Thymus (tissue), 11 donors: ENCODE measurements at regions not wholly inside any gene's neighbourhood (a gene's known extent, or its start where the extent isn't known, plus 50 kb on each side); places are given as distances from the start of the nearest gene placed in this dataset.
A peak's percentile ranks its signal among the peaks of the same experiment; 100 is the strongest.

Experiments
- DNase-seq, 9 donors: peaks; one replicate each; pipeline ENCODE4 v3.0.0-alpha.2; 2013; ENCODE audit warnings: low spot score in 9 of 9, low read depth in 6 of 9, missing footprints in 1 of 9
- H3K27ac ChIP-seq, 2 donors: one replicate each; pipeline ENCODE4 v1.5.1; 2013; ENCODE audit warnings: control low read depth in 1 of 2, low read depth in 1 of 2, low read length in 1 of 2, mild to moderate bottlenecking in 1 of 2, moderate library complexity in 1 of 2
- H3K27me3 ChIP-seq, 2 donors: one replicate each; pipeline ENCODE4 v1.5.1; 2013; ENCODE audit warnings: low read length in 1 of 2; ENCODE audit not compliant: control insufficient read depth in 2 of 2, insufficient read depth in 1 of 2
- H3K36me3 ChIP-seq, 2 donors: one replicate each; pipeline ENCODE4 v1.5.1; 2013; ENCODE audit warnings: low read length in 1 of 2, mild to moderate bottlenecking in 1 of 2, moderate library complexity in 1 of 2; ENCODE audit not compliant: control insufficient read depth in 2 of 2, insufficient read depth in 2 of 2
- H3K4me1 ChIP-seq, 2 donors: one replicate each; pipeline ENCODE4 v1.5.1; 2013; ENCODE audit warnings: low read length in 2 of 2; ENCODE audit not compliant: control insufficient read depth in 2 of 2, insufficient read depth in 2 of 2
- H3K4me3 ChIP-seq, 2 donors: one replicate each; pipeline ENCODE4 v1.5.1; 2013; ENCODE audit warnings: low read length in 2 of 2, control low read depth in 1 of 2, mild to moderate bottlenecking in 1 of 2
- H3K9me3 ChIP-seq, 2 donors: one replicate each; pipeline ENCODE4 v1.5.1; 2013; ENCODE audit warnings: low read length in 1 of 2, mild to moderate bottlenecking in 1 of 2; ENCODE audit not compliant: control insufficient read depth in 2 of 2, insufficient read depth in 1 of 2
- WGBS: extraction: QIAGEN DNeasy Blood & Tissue Kit; methylation state at CpG from one replicate; pipeline ENCODE4 v1.1.7; 2013; 5-methylcytosine and 5-hydroxymethylcytosine counted together
- donor health status: healthy.

DNA sequence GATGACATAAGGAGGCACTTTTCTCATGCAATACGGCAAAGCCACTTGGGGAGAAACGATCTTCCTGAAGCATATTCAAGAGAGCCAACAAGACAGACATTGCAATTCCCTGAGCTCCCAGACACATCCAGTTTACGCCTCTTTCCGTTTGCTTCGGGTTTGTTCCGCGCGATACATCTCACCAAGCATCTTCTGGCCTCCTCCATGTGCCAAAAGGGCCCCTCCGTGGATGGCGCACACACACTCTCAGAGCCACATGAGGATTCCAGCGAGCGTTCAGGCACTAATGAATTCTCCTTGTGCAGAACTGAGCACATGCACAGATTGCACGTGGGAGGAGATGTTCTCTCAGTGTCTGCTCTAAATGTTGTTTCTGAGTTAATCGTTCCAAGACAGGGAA is 146.7 kb upstream of the SHISA6 start:
- no peaks in the 10 kb centered on the region for H3K27me3 ChIP-seq
- no peak overlapping the region for H3K27ac ChIP-seq
- H3K4me1 ChIP-seq: no peaks in the 10 kb centered on the region
- 97% methylated on average over 14 of the region's 14 CpGs for WGBS
- no peak overlapping the region for H3K4me3 ChIP-seq
- no peaks in the 10 kb centered on the region for H3K36me3 ChIP-seq
- H3K9me3 ChIP-seq: no peaks in the 10 kb centered on the region
- no peak for DNase-seq

DNA sequence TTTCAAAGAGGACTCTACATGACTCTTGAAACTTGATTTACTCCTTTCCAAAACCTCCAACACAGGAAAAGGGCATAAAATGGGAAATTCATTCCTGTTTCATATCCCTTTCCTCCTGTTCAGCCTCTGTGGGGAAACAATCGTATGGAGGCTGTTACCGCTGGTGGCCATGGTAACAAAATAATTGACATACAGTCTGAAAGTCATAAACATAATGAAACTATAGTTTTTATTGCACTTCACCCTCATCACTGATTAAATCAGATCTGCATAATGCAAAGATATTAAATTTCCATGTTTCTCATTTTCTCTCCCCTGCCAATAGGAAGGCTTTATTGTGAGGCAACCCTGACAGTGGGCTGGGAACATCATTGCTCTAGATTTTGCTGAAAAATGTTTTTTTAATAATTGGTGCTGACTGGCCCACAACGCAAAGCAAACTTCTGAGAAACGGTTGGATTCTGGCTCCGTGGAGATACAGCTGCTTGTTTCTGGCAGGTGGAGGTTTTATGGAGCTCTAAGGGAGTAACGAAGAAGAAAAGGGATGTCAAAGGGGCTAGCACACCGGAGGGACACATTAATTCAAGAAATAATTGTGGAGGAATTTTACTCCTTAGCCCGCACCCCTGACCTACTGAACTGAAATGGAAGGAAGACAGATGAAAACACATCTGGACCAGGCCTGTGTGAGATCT is 154.2 kb upstream of the SHISA6 start:
- Histone ChIP-seq H3K4me3 (no peak overlapping the region), H3K4me1 (no peaks in the 10 kb centered on the region), H3K9me3 (no peaks in the 10 kb centered on the region), H3K36me3 (no peaks in the 10 kb centered on the region), H3K27me3 (no peaks in the 10 kb centered on the region), H3K27ac (no peak overlapping the region)
- no peak for DNase-seq
- 88% methylated on average over 8 of the region's 8 CpGs for WGBS

DNA sequence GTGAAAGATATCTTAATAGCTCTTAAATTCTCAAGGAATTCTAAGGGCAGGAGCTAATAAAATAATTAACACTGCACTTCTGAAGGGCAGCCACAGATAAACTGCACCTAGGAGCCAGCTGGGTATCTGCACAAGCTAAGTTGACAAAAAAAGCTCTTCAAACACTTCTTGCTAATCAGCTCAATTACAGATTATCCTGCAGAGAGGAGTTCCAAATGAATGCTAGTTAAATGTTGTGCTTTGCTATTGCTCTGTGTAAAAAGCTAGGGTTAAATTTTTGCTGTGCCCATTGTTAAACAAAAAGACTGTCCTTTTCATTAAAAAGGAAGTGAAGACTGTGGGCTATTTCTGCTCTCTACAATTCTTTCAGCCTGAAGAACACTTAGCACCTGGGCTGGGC is 158.5 kb upstream of the SHISA6 start:
- no peak for DNase-seq
- no peaks in the 10 kb centered on the region for H3K27me3 ChIP-seq
- no peaks in the 10 kb centered on the region for H3K9me3 ChIP-seq
- no peak overlapping the region for H3K4me3 ChIP-seq
- H3K4me1 ChIP-seq: no peaks in the 10 kb centered on the region
- H3K36me3 ChIP-seq: no peaks in the 10 kb centered on the region
- no peak overlapping the region for H3K27ac ChIP-seq

DNA sequence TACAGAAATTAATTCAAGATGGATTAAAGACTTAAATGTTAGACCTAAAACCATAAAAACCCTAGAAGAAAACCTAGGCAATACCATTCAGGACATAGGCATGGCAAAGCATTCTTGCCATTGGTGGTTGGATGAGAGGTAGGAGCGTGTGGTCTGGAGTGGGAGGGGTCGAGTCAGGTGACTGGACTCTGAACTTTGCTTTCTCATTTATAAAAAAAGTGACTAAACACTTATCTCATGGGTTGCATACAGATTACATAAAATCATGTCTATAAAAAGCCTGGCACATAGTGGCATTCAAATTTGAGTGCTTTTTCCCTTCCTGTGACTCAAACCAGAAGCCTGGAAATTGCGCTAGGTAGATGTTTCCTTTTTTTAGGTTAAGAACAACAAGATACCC is 159.7 kb upstream of the SHISA6 start:
- DNase-seq: no peak
- Histone ChIP-seq H3K9me3 (no peaks in the 10 kb centered on the region), H3K36me3 (no peaks in the 10 kb centered on the region), H3K4me1 (no peaks in the 10 kb centered on the region), H3K27ac (no peak overlapping the region), H3K27me3 (no peaks in the 10 kb centered on the region), H3K4me3 (no peak overlapping the region)
- WGBS: 90% methylated on average over 3 of the region's 3 CpGs

DNA sequence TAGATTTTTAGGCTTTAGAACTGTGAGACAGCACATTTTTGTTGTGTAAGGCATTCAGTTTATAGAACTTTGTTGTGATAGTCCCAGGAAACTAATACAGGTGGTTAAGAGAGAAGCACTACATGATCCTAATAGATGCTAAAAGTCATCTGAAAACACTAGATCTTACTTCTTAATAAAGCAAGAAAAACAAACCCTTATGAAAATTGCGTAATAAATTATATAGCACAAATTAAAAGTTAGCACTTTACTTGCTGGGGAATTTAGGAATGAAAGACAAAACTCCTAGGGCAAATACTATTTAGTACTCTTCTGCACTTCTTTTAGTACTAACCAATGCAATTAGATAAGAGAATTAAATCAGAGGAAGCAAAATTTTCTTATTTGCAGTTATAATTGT is 163.3 kb upstream of the SHISA6 start:
- Histone ChIP-seq H3K27me3 (no peaks in the 10 kb centered on the region), H3K36me3 (no peaks in the 10 kb centered on the region), H3K27ac (no peak overlapping the region), H3K4me1 (no peaks in the 10 kb centered on the region), H3K9me3 (no peaks in the 10 kb centered on the region), H3K4me3 (no peak overlapping the region)
- no peak for DNase-seq
- 99% methylated on average over 1 of the region's 1 CpG for WGBS

DNA sequence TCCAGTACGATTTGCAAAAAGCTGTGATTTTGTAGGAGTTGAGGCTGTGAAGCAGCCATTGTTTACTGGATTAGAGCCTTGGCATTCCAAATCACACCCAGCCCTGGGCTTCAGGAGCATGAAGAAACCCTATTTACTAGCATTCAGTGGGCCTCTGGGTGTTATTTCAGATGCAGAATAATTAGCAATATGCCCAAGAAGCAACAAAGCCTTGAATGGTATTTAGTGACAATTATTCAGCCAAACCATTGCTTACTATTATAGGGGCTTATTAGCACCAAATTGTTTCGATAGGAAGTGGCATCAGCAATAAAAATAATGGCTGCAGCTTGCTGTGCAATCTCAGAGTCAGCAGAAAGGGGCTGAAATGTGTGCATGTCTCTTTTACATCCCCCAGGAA is 166.6 kb upstream of the SHISA6 start:
- H3K27me3 ChIP-seq: no peaks in the 10 kb centered on the region
- DNase-seq: no peak
- H3K4me3 ChIP-seq: no peak overlapping the region
- no peaks in the 10 kb centered on the region for H3K36me3 ChIP-seq
- H3K27ac ChIP-seq: no peak overlapping the region
- H3K9me3 ChIP-seq: no peaks in the 10 kb centered on the region
- H3K4me1 ChIP-seq: no peaks in the 10 kb centered on the region
- WGBS: 79% methylated on average over 2 of the region's 2 CpGs

DNA sequence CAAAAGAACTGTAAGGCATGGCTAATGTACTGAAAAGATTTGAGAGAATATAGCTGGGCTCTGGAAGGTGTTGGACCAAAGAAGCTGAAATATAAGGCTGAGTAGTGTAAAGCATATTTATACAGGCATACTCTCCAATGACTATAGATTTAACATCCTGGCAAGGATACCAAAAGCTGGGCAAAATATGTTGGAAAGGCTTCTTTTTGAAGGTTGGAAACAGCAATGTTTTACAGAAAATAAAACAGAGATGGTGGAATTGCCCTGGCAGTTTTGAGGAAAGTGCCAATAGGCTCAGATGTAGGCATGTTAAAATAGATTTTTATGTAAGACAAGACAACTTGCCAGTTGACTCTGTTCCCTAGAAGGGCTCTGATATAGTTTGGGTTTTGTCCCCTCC is 184.1 kb upstream of the SHISA6 start:
- H3K4me3 ChIP-seq: no peak overlapping the region
- no peaks in the 10 kb centered on the region for H3K4me1 ChIP-seq
- peaks cover 0 to 8% of the 10 kb centered on the region in 2 donors for H3K9me3 ChIP-seq
- H3K27me3 ChIP-seq: no peaks in the 10 kb centered on the region
- H3K27ac ChIP-seq: no peak overlapping the region
- no peak for DNase-seq
- no peaks in the 10 kb centered on the region for H3K36me3 ChIP-seq

DNA sequence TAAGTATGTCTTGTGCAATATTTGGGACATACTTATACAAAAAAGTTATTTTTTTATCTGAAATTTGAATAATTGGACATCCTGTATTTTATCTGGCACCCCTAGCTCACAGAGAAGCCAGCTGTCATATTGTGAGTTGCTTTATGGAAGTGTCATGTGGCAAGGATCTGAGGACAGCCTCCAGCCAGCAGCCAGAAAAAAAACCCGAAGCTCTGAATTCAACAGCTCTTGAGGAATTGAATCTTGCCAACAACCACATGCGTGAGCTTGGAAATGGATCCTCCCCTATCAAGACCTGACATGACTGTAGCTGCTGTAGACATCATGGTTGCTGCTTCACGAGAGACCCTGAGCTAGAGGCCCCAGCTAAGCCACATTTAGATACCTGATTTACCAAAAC is 187.2 kb upstream of the SHISA6 start:
- peak in 1 of 9 donors; percentile 10 for DNase-seq
- H3K4me1 ChIP-seq: no peaks in the 10 kb centered on the region
- 92% methylated on average over 3 of the region's 3 CpGs for WGBS
- no peak overlapping the region for H3K27ac ChIP-seq
- no peaks in the 10 kb centered on the region for H3K36me3 ChIP-seq
- no peak overlapping the region for H3K4me3 ChIP-seq
- H3K27me3 ChIP-seq: no peaks in the 10 kb centered on the region
- H3K9me3 ChIP-seq: peaks cover 0 to 4% of the 10 kb centered on the region in 2 donors

DNA sequence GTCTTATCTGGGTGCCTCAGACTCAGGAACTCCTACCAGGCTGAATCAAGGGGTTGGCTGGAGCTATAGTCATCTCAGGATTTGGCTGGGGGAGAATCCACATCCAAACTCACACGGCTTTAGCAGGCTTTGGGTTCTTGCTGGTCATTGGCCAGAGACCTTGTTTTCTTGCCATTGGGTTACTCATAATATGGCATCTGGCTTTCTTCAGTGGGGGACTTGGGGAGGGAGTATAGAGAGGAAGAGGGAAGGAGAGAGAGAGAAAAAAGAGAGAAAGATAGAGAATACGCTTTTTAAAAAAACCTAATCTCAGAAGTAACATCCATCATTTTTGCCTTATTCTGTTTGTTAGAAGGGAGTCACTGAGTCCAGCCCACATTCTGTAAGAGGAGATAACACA is 191.5 kb upstream of the SHISA6 start:
- WGBS: 91% methylated on average over 2 of the region's 2 CpGs
- no peaks in the 10 kb centered on the region for H3K36me3 ChIP-seq
- no peak for DNase-seq

DNA sequence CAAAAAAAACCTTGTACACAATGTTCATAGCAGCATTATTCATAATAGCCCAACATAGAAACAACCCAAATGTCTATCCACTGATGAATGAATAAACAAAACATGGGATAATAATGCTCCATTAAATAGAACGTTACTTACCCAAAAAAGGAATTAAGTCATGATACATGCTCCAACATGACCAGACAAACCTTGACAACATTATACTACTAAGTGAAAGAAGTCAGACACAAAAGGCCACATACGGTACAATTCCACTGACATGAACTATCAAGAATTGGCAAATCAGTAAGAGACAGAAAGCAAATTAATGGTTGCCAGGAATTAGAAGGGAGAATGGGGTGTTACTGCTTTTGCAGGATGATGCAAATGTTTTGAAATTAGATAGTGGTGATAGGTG is 193.8 kb upstream of the SHISA6 start:
- H3K4me3 ChIP-seq: no peak overlapping the region
- no peaks in the 10 kb centered on the region for H3K4me1 ChIP-seq
- no peaks in the 10 kb centered on the region for H3K9me3 ChIP-seq
- no peak overlapping the region for H3K27ac ChIP-seq
- H3K27me3 ChIP-seq: no peaks in the 10 kb centered on the region
- no peak for DNase-seq
- 95% methylated on average over 2 of the region's 2 CpGs for WGBS
- H3K36me3 ChIP-seq: no peaks in the 10 kb centered on the region

More for the DNA sequence above, 191.5 kb upstream of the SHISA6 start:
- H3K9me3 ChIP-seq: no peaks in the 10 kb centered on the region
- H3K4me3 ChIP-seq: no peak overlapping the region
- H3K27me3 ChIP-seq: no peaks in the 10 kb centered on the region
- no peak overlapping the region for H3K27ac ChIP-seq
- no peaks in the 10 kb centered on the region for H3K4me1 ChIP-seq
